ENCODE measurements at regions not wholly inside any gene's neighbourhood (a gene's known extent, or its start where the extent isn't known, plus 50 kb on each side); places are given as distances from the start of the nearest gene placed in this dataset.

GRCh38 chr2:38232454-38232853, 144.6 kb downstream of the ATL2 start:
- Histone ChIP-seq H4K91ac (ENCODE audit: insufficient read length, low read depth, low read length) (no peak overlapping the region), H2BK120ac (ENCODE audit: low read depth, low read length, poor library complexity, severe bottlenecking) (no peak overlapping the region), H3K4me2 (ENCODE audit: insufficient read depth, insufficient read length, low read length) (no peak overlapping the region), H4K5ac (ENCODE audit: insufficient read length, low read depth, low read length) (no peak overlapping the region), H4K8ac (replicated peaks; ENCODE audit: insufficient read length, low read depth, low read length) (no peak overlapping the region), H3K9ac (ENCODE audit: extremely low read depth, insufficient read length, low read length) (no peak overlapping the region), H2BK5ac (ENCODE audit: insufficient read length, low read length) (no peak overlapping the region), H2BK20ac (ENCODE audit: low read depth, low read length, poor library complexity, severe bottlenecking) (no peak overlapping the region), H3K4me1 (ENCODE audit: insufficient read depth, low read length) (no peaks in the 10 kb centered on the region), H2AK5ac (ENCODE audit: insufficient read length, low read length) (no peak overlapping the region), H3T11ph (ENCODE audit: low read length) (no peak overlapping the region), H3K18ac (ENCODE audit: insufficient read length, low read depth, low read length) (no peak overlapping the region), H3K27ac (ENCODE audit: insufficient read length, low read depth, low read length) (no peak overlapping the region), H3K23me2 (ENCODE audit: insufficient read length, low read depth, low read length, poor library complexity, severe bottlenecking) (no peaks in the 10 kb centered on the region), H2BK15ac (ENCODE audit: low read depth, low read length) (no peak overlapping the region), H3K4ac (ENCODE audit: low read depth, low read length) (no peak overlapping the region), H3K27me3 (ENCODE audit: insufficient read depth, low read length) (no peaks in the 10 kb centered on the region), H3K23ac (ENCODE audit: insufficient read length, low read depth, low read length) (no peak overlapping the region), H2AFZ (ENCODE audit: low read length) (no peak overlapping the region), H3K79me2 (ENCODE audit: insufficient read depth, low read length) (no peaks in the 10 kb centered on the region), H2BK12ac (ENCODE audit: insufficient read length, low read depth, low read length) (no peak overlapping the region), H3K14ac (ENCODE audit: insufficient read depth, low read length) (no peak overlapping the region), H3K9me3 (ENCODE audit: control insufficient read depth, low read depth, low read length) (no peaks in the 10 kb centered on the region), H3K56ac (ENCODE audit: insufficient read length, low read depth, low read length) (no peak overlapping the region), H3K79me1 (ENCODE audit: insufficient read depth, low read depth, low read length, poor library complexity, severe bottlenecking) (no peaks in the 10 kb centered on the region), H4K20me1 (ENCODE audit: control insufficient read depth, insufficient read depth, insufficient read length) (no peaks in the 10 kb centered on the region)
- no peak for DNase-seq
- Mint-ChIP-seq H3K27me3 (ENCODE audit: low read depth) (peaks cover 13% of the 10 kb centered on the region), H3K4me3 (no peak overlapping the region), H3K27ac (no peak overlapping the region), H3K36me3 (ENCODE audit: insufficient read depth in 1 of 3, low read depth in 3 of 3) (peaks cover 0 to 4% (median 0%) of the 10 kb centered on the region in 3 experiments; a peak in 1 of 7 replicates), H3K4me1 (no peaks in the 10 kb centered on the region), H3K9me3 (peaks cover 2 to 7% of the 10 kb centered on the region in 2 experiments; a peak in 3 of 5 replicates)
- no peak for TF ChIP-seq CTCF (conservative IDR thresholded peaks at IDR 0.05)
- WGBS (ENCODE audit: extremely low coverage, insufficient read length, low lambda C conversion rate): no CpG with 5 or more reads among the region's 1 CpG
